ENCODE measurements at regions not wholly inside any gene's neighbourhood (a gene's known extent, or its start where the extent isn't known, plus 50 kb on each side); places are given as distances from the start of the nearest gene placed in this dataset.
A peak's percentile ranks its signal among the peaks of the same experiment; 100 is the strongest.

DNA sequence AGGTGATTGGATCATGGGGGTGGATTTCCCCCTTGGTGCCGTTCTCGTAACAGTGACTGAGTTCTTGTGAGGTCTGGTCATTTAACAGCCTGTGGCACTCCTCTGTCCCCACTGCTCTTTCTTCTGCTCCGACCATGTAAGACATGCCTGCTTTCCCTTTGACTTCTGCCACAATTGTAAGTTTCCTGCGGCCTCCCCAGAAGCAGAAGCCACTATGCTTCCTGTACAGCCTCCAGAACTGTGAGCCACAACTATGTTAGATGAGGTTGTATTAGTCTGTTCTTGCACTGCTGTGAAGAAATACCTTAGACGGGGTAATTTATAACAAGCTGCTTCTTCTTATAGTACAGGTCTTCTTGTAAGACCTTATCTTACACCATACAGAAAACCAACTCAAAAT is 241.7 kb upstream of the KLF14 start:
- Mint-ChIP-seq H3K36me3 (peaks cover 27 to 59% of the 10 kb centered on the region in 2 donors), H3K4me3 (no peak overlapping the region), H3K9me3 (peaks cover 3 to 11% of the 10 kb centered on the region in 2 donors), H3K4me1 (peaks cover 26 to 46% of the 10 kb centered on the region in 2 donors), H3K27ac (peak overlapping the region; percentile 83), H3K27me3 (no peaks in the 10 kb centered on the region)
- ATAC-seq (replicated peaks): no peak
- no peak for DNase-seq

DNA sequence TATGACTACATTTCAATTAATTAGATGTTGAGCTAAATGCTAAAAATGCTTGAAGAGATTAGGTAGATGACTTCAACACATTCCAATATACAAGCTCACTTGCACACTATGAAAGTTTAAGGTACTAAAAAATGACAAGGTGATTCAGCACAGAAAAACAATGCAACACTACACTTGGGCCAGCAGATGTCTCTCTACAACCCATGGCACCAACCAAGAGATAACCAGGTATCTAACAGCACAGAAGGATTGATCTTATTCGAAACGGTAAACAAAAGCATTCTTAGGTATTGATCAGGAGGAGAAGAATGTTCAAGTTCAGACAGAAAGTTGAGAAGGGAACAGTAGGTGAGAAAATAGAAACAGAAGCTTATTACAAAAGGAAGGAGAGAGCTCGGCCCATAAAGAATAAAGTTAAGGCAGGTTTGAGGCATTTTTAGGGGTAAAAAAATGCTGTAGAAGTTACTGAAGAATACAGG is 248.2 kb upstream of the KLF14 start:
- DNase-seq (no peak), ATAC-seq (replicated peaks) (peak; percentile 82 to 92)
- Mint-ChIP-seq H3K36me3 (peaks cover 10 to 23% of the 10 kb centered on the region in 2 donors), H3K27ac (no peak overlapping the region), H3K9me3 (no peaks in the 10 kb centered on the region), H3K4me3 (no peak overlapping the region), H3K27me3 (no peaks in the 10 kb centered on the region), H3K4me1 (peaks cover 27 to 39% of the 10 kb centered on the region in 2 donors)

DNA sequence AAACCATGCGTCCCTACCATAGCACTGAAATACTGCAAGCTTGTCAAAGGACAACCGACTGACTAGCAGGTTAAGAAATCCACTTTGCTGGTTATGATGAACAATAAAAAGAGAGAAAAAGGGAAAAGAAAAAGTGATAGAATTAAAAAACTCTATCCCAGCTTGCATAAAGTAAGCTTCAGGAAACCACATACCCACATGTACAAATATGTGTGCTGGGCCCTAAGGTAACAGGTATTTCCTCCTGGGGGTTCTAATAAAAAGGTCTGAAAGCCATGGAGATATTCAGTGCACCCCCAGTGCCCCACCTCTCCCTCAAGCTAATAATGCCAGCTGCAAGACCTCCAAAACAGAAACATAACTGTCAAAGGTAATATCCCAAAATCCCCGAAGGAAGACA is 248.6 kb upstream of the KLF14 start:
- Mint-ChIP-seq H3K27ac (no peak overlapping the region), H3K27me3 (no peaks in the 10 kb centered on the region), H3K9me3 (no peaks in the 10 kb centered on the region), H3K4me1 (peaks cover 31 to 43% of the 10 kb centered on the region in 2 donors), H3K4me3 (no peak overlapping the region), H3K36me3 (peaks cover 12 to 23% of the 10 kb centered on the region in 2 donors)
- ATAC-seq (replicated peaks) (no peak), DNase-seq (no peak)

DNA sequence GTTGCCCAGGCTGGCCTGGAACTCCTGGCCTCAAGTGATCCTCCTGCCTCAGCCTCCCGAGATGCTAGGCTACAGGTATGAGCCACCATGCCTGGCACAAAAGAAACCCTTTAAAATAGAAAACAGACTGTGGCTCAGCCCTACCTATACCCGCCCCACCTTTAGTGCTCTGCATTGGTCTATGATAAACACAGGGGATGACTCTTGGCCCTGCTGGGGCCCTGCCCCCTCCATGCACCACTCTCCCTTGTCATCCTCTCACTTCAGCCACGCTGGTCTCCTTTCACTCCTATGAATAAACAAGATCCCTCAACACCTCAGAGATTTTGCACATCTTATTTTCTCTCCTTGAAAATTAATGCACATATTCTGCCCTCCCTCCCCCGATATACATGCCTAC is 251.4 kb upstream of the KLF14 start:
- DNase-seq (no peak), ATAC-seq (replicated peaks) (no peak)
- Mint-ChIP-seq H3K27ac (peak overlapping the region; percentile 73), H3K9me3 (no peaks in the 10 kb centered on the region), H3K4me3 (no peak overlapping the region), H3K36me3 (peaks cover 12 to 20% of the 10 kb centered on the region in 2 donors), H3K27me3 (no peaks in the 10 kb centered on the region), H3K4me1 (peaks cover 38 to 59% of the 10 kb centered on the region in 2 donors)

DNA sequence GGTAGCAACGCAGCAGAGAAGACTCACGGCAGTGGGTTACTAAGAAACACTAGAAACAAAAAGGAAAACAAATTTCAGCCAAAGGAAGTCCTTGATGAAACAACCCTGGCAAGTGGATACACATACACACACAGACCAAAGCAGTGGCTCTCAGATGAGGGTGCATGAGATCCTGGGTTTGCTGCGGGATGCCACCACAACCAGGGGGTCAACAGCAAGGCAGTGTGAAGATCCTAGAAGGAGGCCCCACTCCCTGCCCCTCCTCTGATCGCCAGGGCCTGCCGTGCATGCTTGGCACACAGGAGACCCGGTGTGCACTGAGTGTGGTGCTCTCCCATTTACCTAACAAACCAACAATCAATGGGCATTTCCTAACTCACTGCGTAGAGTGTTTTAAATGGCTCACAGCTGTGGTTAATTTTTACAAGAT is 252.3 kb upstream of the KLF14 start:
- peak overlapping the region; percentile 73 for H3K27ac Mint-ChIP-seq
- no peak overlapping the region for H3K4me3 Mint-ChIP-seq
- peaks cover 42 to 64% of the 10 kb centered on the region in 2 donors for H3K4me1 Mint-ChIP-seq
- H3K36me3 Mint-ChIP-seq: peaks cover 12 to 24% of the 10 kb centered on the region in 2 donors
- DNase-seq: no peak
- H3K9me3 Mint-ChIP-seq: no peaks in the 10 kb centered on the region
- ATAC-seq (replicated peaks): no peak
- H3K27me3 Mint-ChIP-seq: no peaks in the 10 kb centered on the region

DNA sequence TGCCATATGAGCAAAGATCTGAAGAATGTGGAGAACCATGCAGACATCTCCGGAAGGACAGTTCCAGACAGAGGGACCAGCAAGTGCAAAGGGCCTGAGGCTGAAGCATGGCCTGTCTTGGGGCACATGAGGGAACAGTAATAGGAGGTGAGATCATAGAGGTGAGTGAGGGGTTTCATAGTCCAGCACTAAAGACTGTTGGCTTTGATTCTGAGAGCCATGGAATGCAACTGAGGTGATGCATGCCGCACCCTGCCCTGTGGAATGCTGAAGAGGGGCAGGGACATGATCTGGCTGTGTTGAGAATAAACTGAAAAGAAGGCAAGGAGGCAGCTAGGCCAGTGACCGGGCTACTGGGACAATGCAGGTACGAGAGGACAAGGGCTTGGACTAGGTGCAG is 253.1 kb upstream of the KLF14 start:
- H3K4me3 Mint-ChIP-seq: no peak overlapping the region

DNA sequence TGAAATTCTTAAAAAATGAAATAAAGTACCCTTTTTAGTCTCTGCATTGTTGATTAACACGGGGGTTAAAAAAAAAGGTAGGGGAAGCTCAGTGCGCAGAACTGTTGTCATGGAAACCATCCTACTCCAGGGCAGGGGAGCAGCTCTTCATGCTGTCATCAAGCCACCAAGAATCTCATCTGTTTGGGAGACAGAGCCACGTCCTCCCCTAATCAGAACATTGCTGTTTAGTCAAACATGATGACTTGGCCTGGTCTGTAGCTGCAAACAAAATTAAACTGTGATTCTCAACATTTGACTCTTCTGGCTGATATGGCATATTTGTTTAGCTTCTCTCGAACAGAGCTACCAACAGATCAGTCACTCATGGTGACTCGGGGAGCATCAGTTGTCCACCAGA is 254.4 kb upstream of the KLF14 start:
- no peak for DNase-seq
- Mint-ChIP-seq H3K27ac (no peak overlapping the region), H3K4me1 (peaks cover 49 to 72% of the 10 kb centered on the region in 2 donors), H3K36me3 (peaks cover 24 to 31% of the 10 kb centered on the region in 2 donors), H3K4me3 (no peak overlapping the region), H3K9me3 (no peaks in the 10 kb centered on the region), H3K27me3 (no peaks in the 10 kb centered on the region)
- ATAC-seq (replicated peaks): no peak

More for the DNA sequence above, 253.1 kb upstream of the KLF14 start:
- no peak for DNase-seq
- Mint-ChIP-seq H3K9me3 (no peaks in the 10 kb centered on the region), H3K27me3 (no peaks in the 10 kb centered on the region), H3K36me3 (peaks cover 19 to 30% of the 10 kb centered on the region in 2 donors), H3K27ac (peak overlapping the region; percentile 39), H3K4me1 (peaks cover 49 to 71% of the 10 kb centered on the region in 2 donors)
- ATAC-seq (replicated peaks): no peak

DNA sequence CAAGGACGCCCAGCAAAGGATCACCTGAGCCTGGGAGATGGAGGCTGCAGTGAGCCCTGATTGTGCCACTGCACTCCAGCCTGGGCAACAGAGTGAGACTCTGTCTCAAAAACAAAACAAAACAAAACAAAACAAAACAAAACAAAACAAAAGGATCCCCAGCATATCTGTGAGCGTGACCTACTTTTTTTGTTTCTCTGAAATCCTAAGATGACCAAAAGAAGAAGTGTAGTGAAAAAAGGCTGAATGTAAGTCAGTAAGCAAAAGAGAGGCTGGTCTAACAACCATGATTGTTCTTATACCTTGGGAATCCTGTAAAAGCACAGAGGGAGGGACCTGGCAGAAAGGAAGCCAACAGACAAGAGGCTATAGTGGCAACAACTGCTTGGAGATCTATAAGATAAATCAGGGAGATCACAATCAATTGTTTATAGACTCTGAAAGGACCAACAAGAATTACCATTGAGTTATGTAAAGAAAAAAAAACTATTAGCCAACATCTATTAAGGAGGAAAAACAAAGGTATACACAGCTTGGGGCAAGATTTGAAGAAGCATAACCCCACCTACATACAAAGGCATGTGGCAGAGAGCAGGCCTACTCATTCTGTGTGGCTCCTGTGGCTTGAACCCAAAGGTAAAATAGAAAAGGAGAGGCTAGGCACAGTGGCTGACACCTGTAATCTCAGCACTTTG is 255.2 kb upstream of the KLF14 start:
- ATAC-seq (replicated peaks) (no peak), DNase-seq (no peak)
- no peak overlapping the region for H3K4me3 Mint-ChIP-seq
- no peaks in the 10 kb centered on the region for H3K9me3 Mint-ChIP-seq
- H3K27me3 Mint-ChIP-seq: no peaks in the 10 kb centered on the region
- H3K27ac Mint-ChIP-seq: peak overlapping the region; percentile 57
- peaks cover 25 to 34% of the 10 kb centered on the region in 2 donors for H3K36me3 Mint-ChIP-seq
- peaks cover 54 to 78% of the 10 kb centered on the region in 2 donors for H3K4me1 Mint-ChIP-seq

DNA sequence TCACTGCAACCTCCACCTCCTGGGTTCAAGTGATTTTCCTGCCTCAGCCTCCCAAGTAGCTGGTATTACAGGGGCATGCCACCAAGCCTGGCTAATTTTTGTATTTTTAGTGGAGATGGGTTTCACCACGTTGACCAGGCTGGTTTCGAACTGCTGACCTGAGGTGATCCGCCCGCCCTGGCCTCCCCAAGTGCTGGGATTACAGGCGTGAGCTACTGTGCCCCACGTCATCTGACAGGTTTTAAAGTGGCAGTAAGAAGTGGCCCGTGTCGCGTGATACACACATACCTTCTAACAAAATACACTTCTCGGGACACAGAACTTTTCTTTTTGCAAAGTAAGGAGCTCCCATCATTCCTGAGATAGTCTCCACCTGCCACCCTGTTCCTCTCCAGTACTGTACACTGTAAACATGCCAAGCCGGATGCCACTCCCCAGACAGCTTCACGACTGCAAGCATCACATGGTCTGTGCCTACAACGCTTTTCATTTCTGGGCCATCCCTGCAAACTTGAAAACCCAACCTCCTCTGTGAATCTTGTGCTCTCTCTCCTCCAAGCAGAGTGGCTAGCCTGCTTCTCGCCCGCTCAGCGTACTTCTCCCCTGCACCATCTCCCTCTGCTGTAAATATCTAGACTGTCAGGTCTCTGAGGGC is 256.3 kb upstream of the KLF14 start:
- peaks cover 56 to 81% of the 10 kb centered on the region in 2 donors for H3K4me1 Mint-ChIP-seq
- ATAC-seq (replicated peaks) (no peak), DNase-seq (no peak)
- H3K36me3 Mint-ChIP-seq: peaks cover 22 to 38% of the 10 kb centered on the region in 2 donors
- no peaks in the 10 kb centered on the region for H3K9me3 Mint-ChIP-seq
- H3K4me3 Mint-ChIP-seq: no peak overlapping the region
- peak overlapping the region; percentile 42 for H3K27ac Mint-ChIP-seq
- H3K27me3 Mint-ChIP-seq: no peaks in the 10 kb centered on the region

DNA sequence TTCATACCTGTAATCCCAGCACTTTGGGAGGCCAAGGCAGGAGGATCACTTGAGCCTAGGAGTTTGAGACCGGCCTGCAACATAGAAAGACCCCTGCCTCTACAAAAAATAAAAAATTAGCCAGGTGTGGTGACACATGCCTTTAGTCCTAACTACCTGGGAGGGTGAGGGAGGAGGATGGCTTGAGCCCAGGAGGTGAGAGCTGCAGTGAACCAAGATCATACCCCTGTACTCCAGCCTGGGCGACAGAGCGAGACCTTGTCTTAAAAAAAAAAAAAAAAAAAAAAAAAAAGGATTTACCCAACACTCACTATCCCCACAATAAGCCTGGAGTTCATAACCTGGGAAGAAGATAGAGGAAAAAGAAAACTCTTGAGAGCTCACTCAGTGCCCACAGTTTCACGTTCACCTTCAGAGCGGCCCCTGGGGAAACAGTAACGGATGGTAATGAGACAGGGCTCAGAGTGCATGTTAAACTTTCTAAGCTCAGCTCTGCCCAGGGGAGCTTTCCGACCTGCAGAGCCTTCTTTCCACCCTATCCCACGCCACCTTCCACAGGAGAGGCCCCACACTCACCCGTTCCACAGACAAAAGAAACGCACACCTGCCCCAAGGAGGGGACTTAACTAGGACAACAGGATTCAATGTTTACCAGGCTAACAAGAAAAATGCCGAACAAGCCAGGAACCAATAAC is 259.8 kb upstream of the KLF14 start:
- Mint-ChIP-seq H3K27ac (peak overlapping the region; percentile 91), H3K36me3 (peaks cover 18 to 41% of the 10 kb centered on the region in 2 donors), H3K27me3 (no peaks in the 10 kb centered on the region), H3K9me3 (no peaks in the 10 kb centered on the region), H3K4me1 (peaks cover 50 to 77% of the 10 kb centered on the region in 2 donors), H3K4me3 (peak overlapping the region; percentile 12 to 46)
- DNase-seq (no peak), ATAC-seq (replicated peaks) (peak; percentile 29 to 63)

DNA sequence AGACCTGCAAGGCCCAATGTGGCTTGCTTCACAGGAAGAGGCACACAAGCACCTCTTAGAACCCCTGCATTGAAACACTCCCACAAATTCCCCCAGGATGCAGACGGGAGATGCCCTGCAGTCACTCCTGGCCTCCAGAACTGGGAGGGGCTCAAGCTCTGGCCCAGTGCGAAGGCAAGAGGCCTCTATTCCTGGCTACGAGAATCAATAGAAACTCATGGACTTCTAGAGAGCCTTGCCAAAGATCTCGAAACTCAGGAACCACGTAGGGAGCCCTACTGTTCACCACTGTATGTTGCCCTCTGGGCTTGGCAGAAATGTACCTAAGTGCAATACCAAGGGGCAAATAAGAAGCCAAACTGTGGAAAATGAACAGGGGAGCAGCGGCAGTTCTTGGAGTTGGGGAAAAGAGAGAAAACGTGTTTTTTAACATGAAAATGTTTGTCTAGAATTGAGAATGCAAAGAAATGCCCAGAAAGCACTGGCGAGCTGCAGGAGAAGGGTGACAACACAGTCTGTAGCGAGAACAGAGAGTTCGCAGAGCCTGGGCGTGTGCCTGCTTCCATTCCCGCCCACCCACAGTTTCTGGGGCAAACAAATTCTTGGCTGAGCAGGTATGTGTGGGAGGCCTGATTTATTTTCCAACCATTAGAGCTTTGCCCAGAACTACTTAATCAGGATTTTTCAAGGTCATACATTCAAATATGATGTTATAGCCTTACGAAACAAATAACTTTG is 260.5 kb upstream of the KLF14 start:
- Mint-ChIP-seq H3K4me3 (peak overlapping the region in 1 of 2 donors; percentile 46), H3K27ac (peak overlapping the region; percentile 91), H3K9me3 (no peaks in the 10 kb centered on the region), H3K4me1 (peaks cover 50 to 77% of the 10 kb centered on the region in 2 donors), H3K36me3 (peaks cover 20 to 40% of the 10 kb centered on the region in 2 donors), H3K27me3 (no peaks in the 10 kb centered on the region)
- no peak for DNase-seq
- ATAC-seq (replicated peaks): peak in 1 of 2 donors; percentile 3

DNA sequence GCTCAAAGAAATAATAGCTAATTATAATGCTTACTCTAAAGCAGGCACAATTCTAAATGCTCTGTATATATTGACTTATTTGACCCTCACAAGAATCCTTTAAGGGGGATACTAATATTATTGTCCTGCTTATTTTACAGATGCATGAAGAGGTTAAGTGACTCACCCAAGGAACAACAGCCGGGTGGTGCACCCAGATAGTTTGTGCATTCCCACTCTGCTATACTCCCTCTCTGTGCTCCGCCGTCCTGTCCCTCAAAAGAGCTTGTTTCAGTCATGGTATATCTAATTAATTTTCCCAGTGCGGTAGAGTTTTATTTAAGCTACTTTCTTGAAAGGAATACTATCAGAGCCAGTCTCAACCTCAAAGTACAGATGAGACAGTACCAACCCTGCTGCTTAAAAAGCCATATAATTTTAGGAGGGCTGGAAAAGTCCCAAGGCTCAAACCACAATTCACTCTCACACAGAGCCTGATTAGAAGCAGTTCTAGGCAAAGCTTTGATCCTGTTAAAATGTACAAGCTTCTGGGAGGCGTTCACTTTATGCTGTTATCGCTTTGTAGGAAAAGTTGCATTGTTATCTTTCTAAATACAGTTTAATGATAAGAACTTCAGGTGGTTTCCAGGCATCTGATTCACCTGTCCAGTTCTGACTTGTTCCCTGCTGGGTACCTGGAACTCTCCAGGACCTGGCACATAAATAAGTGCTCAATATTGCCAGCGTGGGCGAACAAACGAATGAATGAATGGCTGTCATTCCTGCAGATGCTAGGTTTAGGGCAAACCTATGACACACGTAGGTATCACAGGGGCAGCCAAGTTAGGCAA is 261.5 kb upstream of the KLF14 start:
- Mint-ChIP-seq H3K4me3 (no peak overlapping the region), H3K4me1 (peaks cover 50 to 76% of the 10 kb centered on the region in 2 donors), H3K27me3 (no peaks in the 10 kb centered on the region), H3K27ac (peak overlapping the region; percentile 91), H3K9me3 (no peaks in the 10 kb centered on the region), H3K36me3 (peaks cover 20 to 39% of the 10 kb centered on the region in 2 donors)
- ATAC-seq (replicated peaks) (no peak), DNase-seq (no peak)

DNA sequence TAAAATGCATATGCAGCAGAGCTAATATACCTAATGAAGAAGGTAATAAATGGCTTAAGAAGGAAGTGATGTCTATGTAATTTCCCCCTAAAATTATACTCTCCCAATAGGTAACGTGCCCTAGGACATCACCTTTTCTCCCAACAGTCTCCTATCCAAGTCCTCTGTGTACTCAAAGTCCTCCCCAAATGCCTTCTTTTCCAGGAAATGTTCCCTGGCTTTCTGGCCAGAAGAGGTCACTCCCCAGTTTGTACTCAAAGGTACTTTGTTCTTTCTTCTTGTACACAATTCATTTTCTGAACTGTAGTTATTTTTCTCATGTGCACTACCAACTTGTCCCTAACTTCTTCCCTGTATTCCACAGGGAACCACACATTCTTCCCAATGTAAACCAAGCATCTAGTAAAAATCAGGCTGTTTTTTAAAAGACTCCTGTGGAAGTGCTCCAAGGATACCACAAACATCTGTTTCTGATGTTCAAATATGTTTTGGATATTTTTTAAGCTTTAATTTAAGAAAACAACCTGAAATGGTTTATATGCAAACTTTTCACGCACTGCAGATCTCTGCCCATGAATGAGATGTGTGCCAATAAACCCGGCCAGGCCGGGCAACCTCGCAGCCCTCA is 262.3 kb upstream of the KLF14 start:
- Mint-ChIP-seq H3K4me3 (peak overlapping the region; percentile 20 to 47), H3K9me3 (no peaks in the 10 kb centered on the region), H3K27ac (peak overlapping the region; percentile 85), H3K27me3 (no peaks in the 10 kb centered on the region), H3K36me3 (peaks cover 20 to 36% of the 10 kb centered on the region in 2 donors), H3K4me1 (peaks cover 47 to 72% of the 10 kb centered on the region in 2 donors)
- ATAC-seq (replicated peaks) (no peak), DNase-seq (no peak)

All from stimulated activated naive B cell treated with anti-CD40 and anti-IgM and Interleukin-4, amounts not matched to agents 10 μg/mL and 1 μg/mL and 100 μg/mL, for 72 hours (primary cell).